ENCODE measurements at regions not wholly inside any gene's neighbourhood (a gene's known extent, or its start where the extent isn't known, plus 50 kb on each side); places are given as distances from the start of the nearest gene placed in this dataset. TPM values are rescaled to one million over a fixed set of nuclear protein-coding genes. Genes with fewer than 3 reads are reported as not detected.

GRCh38 chr4:151811403-151811802 is 50.6 kb upstream of the GATB start:
- DNase-seq (ENCODE audit: low read depth) = no peak
- no peak overlapping the region for H3K4me3 ChIP-seq (ENCODE audit: low read depth, low read length)
- no peak for TF ChIP-seq CTCF (IDR thresholded peaks at IDR 0.05; ENCODE audit: insufficient read depth, low read length)

Small RNAs in the stretch of these regions (small RNA-seq; reads per million reads assigned to genes)
- gene RN7SL446P (not detected), gene RNA5SP169 (not detected)
